H9 (cell line): ENCODE measurements at regions not wholly inside any gene's neighbourhood (a gene's known extent, or its start where the extent isn't known, plus 50 kb on each side); places are given as distances from the start of the nearest gene placed in this dataset.

ENCODE experiments used
- DNase-seq: peaks from one replicate; pipeline ENCODE4 v3.0.0-alpha.2; 2017
- H2AFZ ChIP-seq: one replicate; pipeline ENCODE4 v1.6.1; 2013; ENCODE audit warnings: mild to moderate bottlenecking, low read length, control low read depth, moderate library complexity
- H2AK5ac ChIP-seq: 2 replicates; pipeline ENCODE4 v1.6.1; 2013; ENCODE audit warnings: low read length, control low read depth, mixed read lengths; ENCODE audit not compliant: insufficient read length
- H2BK120ac ChIP-seq: one replicate; pipeline ENCODE4 v1.6.1; 2013; ENCODE audit warnings: low read depth, mild to moderate bottlenecking, low read length, control low read depth, inconsistent platforms; ENCODE audit not compliant: poor library complexity, severe bottlenecking
- H2BK12ac ChIP-seq: 2 replicates; pipeline ENCODE4 v1.6.1; 2013; ENCODE audit warnings: low read length, control low read depth, mixed read lengths, low read depth; ENCODE audit not compliant: insufficient read length
- H2BK15ac ChIP-seq: 2 replicates; pipeline ENCODE4 v1.6.1; 2013; ENCODE audit warnings: low read depth, low read length, control low read depth
- H2BK20ac ChIP-seq: one replicate; pipeline ENCODE4 v1.6.1; 2013; ENCODE audit warnings: low read depth, mild to moderate bottlenecking, low read length, control low read depth, inconsistent platforms; ENCODE audit not compliant: poor library complexity, severe bottlenecking
- H2BK5ac ChIP-seq: 2 replicates; pipeline ENCODE4 v1.6.1; 2013; ENCODE audit warnings: low read length, control low read depth, mixed read lengths; ENCODE audit not compliant: insufficient read length
- H3K14ac ChIP-seq: 2 replicates; pipeline ENCODE4 v1.6.1; 2013; ENCODE audit warnings: low read length, control low read depth; ENCODE audit not compliant: insufficient read depth
- H3K18ac ChIP-seq: 2 replicates; pipeline ENCODE4 v1.6.1; 2013; ENCODE audit warnings: low read depth, mild to moderate bottlenecking, mixed read lengths, low read length, control low read depth; ENCODE audit not compliant: insufficient read length
- H3K23ac ChIP-seq: 2 replicates; pipeline ENCODE4 v1.6.1; 2013; ENCODE audit warnings: low read length, control low read depth, mixed read lengths, low read depth; ENCODE audit not compliant: insufficient read length
- H3K23me2 ChIP-seq: 2 replicates; pipeline ENCODE4 v1.6.1; 2013; ENCODE audit warnings: low read depth, mild to moderate bottlenecking, mixed read lengths, low read length, control low read depth; ENCODE audit not compliant: insufficient read length, poor library complexity, severe bottlenecking
- H3K27ac ChIP-seq: 2 replicates; pipeline ENCODE4 v1.5.1; 2013; ENCODE audit warnings: low read length, control low read depth, mixed read lengths, low read depth; ENCODE audit not compliant: insufficient read length
- H3K27me3 ChIP-seq: 2 replicates; pipeline ENCODE4 v1.6.1; 2013; ENCODE audit warnings: low read length, control low read depth, inconsistent platforms; ENCODE audit not compliant: insufficient read depth
- H3K4ac ChIP-seq: 2 replicates; pipeline ENCODE4 v1.6.1; 2013; ENCODE audit warnings: low read depth, mild to moderate bottlenecking, control low read depth, inconsistent platforms, low read length, moderate library complexity
- H3K4me1 ChIP-seq: 2 replicates; pipeline ENCODE4 v1.6.1; 2013; ENCODE audit warnings: low read length, control low read depth, inconsistent platforms; ENCODE audit not compliant: insufficient read depth
- H3K4me2 ChIP-seq: 2 replicates; pipeline ENCODE4 v1.6.1; 2013; ENCODE audit warnings: low read length, control low read depth, mixed read lengths; ENCODE audit not compliant: insufficient read length, insufficient read depth
- H3K56ac ChIP-seq: 2 replicates; pipeline ENCODE4 v1.6.1; 2013; ENCODE audit warnings: low read depth, mild to moderate bottlenecking, mixed read lengths, low read length, control low read depth; ENCODE audit not compliant: insufficient read length
- H3K79me1 ChIP-seq: 2 replicates; pipeline ENCODE4 v1.6.1; 2013; ENCODE audit warnings: low read depth, mild to moderate bottlenecking, moderate library complexity, low read length, control low read depth, inconsistent platforms; ENCODE audit not compliant: insufficient read depth, poor library complexity, severe bottlenecking
- H3K79me2 ChIP-seq: 2 replicates; pipeline ENCODE4 v1.6.1; 2013; ENCODE audit warnings: low read length, control low read depth, inconsistent platforms; ENCODE audit not compliant: insufficient read depth
- H3K9ac ChIP-seq: 2 replicates; pipeline ENCODE4 v1.6.1; 2013; ENCODE audit warnings: low read length, control low read depth, mixed read lengths; ENCODE audit not compliant: insufficient read length; ENCODE audit errors: extremely low read depth
- H3K9me3 ChIP-seq: one replicate; pipeline ENCODE4 v1.6.1; 2013; ENCODE audit warnings: low read depth, low read length, inconsistent platforms; ENCODE audit not compliant: control insufficient read depth
- H3T11ph ChIP-seq: one replicate; pipeline ENCODE4 v1.6.1; 2013; ENCODE audit warnings: mild to moderate bottlenecking, low read length, control low read depth, inconsistent platforms
- H4K20me1 ChIP-seq: one replicate; pipeline ENCODE4 v1.6.1; 2013; ENCODE audit not compliant: control insufficient read depth, insufficient read length, insufficient read depth
- H4K5ac ChIP-seq: 2 replicates; pipeline ENCODE4 v1.6.1; 2013; ENCODE audit warnings: low read depth, mild to moderate bottlenecking, mixed read lengths, low read length, control low read depth; ENCODE audit not compliant: insufficient read length
- H4K8ac ChIP-seq: replicated peaks from 2 replicates; pipeline ENCODE4 v1.6.1; 2013; ENCODE audit warnings: low read length, control low read depth, mixed read lengths, low read depth; ENCODE audit not compliant: insufficient read length
- H4K91ac ChIP-seq: 2 replicates; pipeline ENCODE4 v1.6.1; 2013; ENCODE audit warnings: low read depth, mild to moderate bottlenecking, moderate library complexity, mixed read lengths, low read length, control low read depth; ENCODE audit not compliant: insufficient read length
- H3K27ac Mint-ChIP-seq, 3 experiments: 2 replicates in 2 of 3; 3 replicates in 1 of 3; pipeline ENCODE4 v1.8.0; 2020 to 2021; ENCODE audit warnings: mixed read lengths in 3 of 3, mild to moderate bottlenecking in 1 of 3, moderate library complexity in 1 of 3
- H3K27me3 Mint-ChIP-seq: 2 replicates; pipeline ENCODE4 v1.8.0; 2021; ENCODE audit warnings: low read depth, mild to moderate bottlenecking, moderate library complexity, mixed read lengths
- H3K36me3 Mint-ChIP-seq, 3 experiments: 2 replicates in 2 of 3; 3 replicates in 1 of 3; pipeline ENCODE4 v1.8.0; 2020 to 2021; ENCODE audit warnings: low read depth in 3 of 3, mixed read lengths in 3 of 3; ENCODE audit not compliant: insufficient read depth in 1 of 3
- H3K4me1 Mint-ChIP-seq, 2 experiments: 2 replicates each; pipeline ENCODE4 v1.8.0; 2020; ENCODE audit warnings: mixed read lengths in 2 of 2
- H3K4me3 Mint-ChIP-seq, 2 experiments: 2 replicates in 1 of 2; 3 replicates in 1 of 2; pipeline ENCODE4 v1.8.0; 2020 to 2021; ENCODE audit warnings: mild to moderate bottlenecking in 2 of 2, mixed read lengths in 2 of 2, moderate library complexity in 1 of 2
- H3K9me3 Mint-ChIP-seq, 2 experiments: 2 replicates in 1 of 2; 3 replicates in 1 of 2; pipeline ENCODE4 v1.8.0; 2020; ENCODE audit warnings: mild to moderate bottlenecking in 2 of 2, mixed read lengths in 2 of 2, moderate library complexity in 1 of 2
- TF ChIP-seq, protein P1 (sequence below): fragments of 200-600 bp; sonication (generic); conservative IDR thresholded peaks from 3 replicates; pipeline ENCODE4 v1.8.0; 2021; ENCODE audit warnings: antibody characterized with exemption, mild to moderate bottlenecking

DNA sequence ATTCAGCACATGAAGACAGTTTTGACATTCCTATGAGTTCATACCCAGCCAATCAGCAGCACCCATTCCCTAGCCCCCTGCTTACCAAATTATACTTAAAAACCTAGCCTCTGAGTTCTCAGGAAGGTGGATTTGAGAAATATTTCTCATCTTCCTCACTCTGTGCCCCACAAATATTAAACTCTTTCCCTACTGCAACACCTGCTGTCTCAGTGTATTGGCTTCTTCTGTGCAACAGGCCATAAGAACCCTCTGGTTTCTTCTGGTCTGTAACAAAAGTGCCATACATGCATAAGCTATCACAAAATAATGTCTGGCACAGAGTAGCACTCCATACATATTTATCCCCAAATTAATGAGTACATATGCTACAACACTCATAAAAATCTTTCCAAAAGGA lies 387.4 kb upstream of the CAMK1G start:
- H3K27ac Mint-ChIP-seq, result no peak overlapping the region
- H3K14ac ChIP-seq, result no peak overlapping the region
- H3T11ph ChIP-seq, result no peak overlapping the region
- no peak overlapping the region for H4K91ac ChIP-seq
- H2AFZ ChIP-seq, result no peak overlapping the region
- H3K23ac ChIP-seq, result no peak overlapping the region
- peaks cover 4% of the 10 kb centered on the region; the same call in 1 of the 2 replicates for H3K27me3 Mint-ChIP-seq
- no peak overlapping the region for H3K27ac ChIP-seq
- H3K4me1 Mint-ChIP-seq, result peaks cover 40 to 43% of the 10 kb centered on the region in 2 experiments
- no peak overlapping the region for H4K8ac ChIP-seq
- peaks cover 26 to 32% of the 10 kb centered on the region in 2 experiments for H3K9me3 Mint-ChIP-seq
- no peaks in the 10 kb centered on the region for H3K23me2 ChIP-seq
- H3K9ac ChIP-seq, result no peak overlapping the region
- no peak for DNase-seq
- H4K20me1 ChIP-seq, result no peaks in the 10 kb centered on the region
- H3K56ac ChIP-seq, result no peak overlapping the region
- no peak overlapping the region for H4K5ac ChIP-seq
- no peaks in the 10 kb centered on the region for H3K79me2 ChIP-seq
- no peak overlapping the region for H2AK5ac ChIP-seq
- TF ChIP-seq, protein P1, sequence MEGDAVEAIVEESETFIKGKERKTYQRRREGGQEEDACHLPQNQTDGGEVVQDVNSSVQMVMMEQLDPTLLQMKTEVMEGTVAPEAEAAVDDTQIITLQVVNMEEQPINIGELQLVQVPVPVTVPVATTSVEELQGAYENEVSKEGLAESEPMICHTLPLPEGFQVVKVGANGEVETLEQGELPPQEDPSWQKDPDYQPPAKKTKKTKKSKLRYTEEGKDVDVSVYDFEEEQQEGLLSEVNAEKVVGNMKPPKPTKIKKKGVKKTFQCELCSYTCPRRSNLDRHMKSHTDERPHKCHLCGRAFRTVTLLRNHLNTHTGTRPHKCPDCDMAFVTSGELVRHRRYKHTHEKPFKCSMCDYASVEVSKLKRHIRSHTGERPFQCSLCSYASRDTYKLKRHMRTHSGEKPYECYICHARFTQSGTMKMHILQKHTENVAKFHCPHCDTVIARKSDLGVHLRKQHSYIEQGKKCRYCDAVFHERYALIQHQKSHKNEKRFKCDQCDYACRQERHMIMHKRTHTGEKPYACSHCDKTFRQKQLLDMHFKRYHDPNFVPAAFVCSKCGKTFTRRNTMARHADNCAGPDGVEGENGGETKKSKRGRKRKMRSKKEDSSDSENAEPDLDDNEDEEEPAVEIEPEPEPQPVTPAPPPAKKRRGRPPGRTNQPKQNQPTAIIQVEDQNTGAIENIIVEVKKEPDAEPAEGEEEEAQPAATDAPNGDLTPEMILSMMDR, result no peak
- no peak overlapping the region for H2BK120ac ChIP-seq
- H3K4me2 ChIP-seq, result no peak overlapping the region
- H3K4me3 Mint-ChIP-seq, result no peak overlapping the region
- H3K9me3 ChIP-seq, result peaks cover 19% of the 10 kb centered on the region
- H2BK12ac ChIP-seq, result no peak overlapping the region
- H3K18ac ChIP-seq, result no peak overlapping the region
- no peaks in the 10 kb centered on the region for H3K27me3 ChIP-seq
- peaks cover 23 to 29% (median 28%) of the 10 kb centered on the region in 3 experiments for H3K36me3 Mint-ChIP-seq
- H3K4ac ChIP-seq, result no peak overlapping the region
- H2BK20ac ChIP-seq, result no peak overlapping the region
- H2BK5ac ChIP-seq, result no peak overlapping the region
- H3K79me1 ChIP-seq, result no peaks in the 10 kb centered on the region
- peaks cover 7% of the 10 kb centered on the region for H3K4me1 ChIP-seq
- no peak overlapping the region for H2BK15ac ChIP-seq
